ENCODE measurements at regions not wholly inside any gene's neighbourhood (a gene's known extent, or its start where the extent isn't known, plus 50 kb on each side); places are given as distances from the start of the nearest gene placed in this dataset.

DNA sequence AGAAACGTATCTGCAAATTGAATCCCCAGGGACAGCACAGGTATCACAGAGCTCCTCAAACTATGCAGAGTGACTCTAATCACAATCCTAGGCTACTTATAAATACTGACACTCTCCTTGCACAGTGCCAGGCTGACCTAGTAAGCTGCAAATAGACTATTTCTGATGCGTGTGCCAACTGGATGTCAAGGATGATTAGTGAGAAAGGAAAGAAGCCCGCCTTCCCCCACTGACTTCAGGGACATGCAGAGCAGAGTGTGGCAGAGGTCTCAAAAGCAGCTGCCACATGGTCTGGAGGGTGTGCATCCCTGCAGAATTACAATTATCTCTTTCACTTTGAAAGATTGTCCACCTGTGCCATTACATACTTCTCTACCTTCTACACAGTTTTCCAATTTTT, 235.6 kb downstream of the CPS1 start:
- H3K27me3 ChIP-seq (ENCODE audit: control insufficient read depth, insufficient read depth, low read length, poor library complexity, severe bottlenecking): no peaks in the 10 kb centered on the region
- H3K36me3 ChIP-seq (ENCODE audit: control insufficient read depth, insufficient read depth, low read length): no peaks in the 10 kb centered on the region
- no peak overlapping the region for H3K27ac ChIP-seq (ENCODE audit: insufficient read depth, low read depth, low read length, poor library complexity, severe bottlenecking)
- WGBS, 2 experiments: 92 to 95% methylated on average over 3 of the region's 3 CpGs
- H3K4me3 ChIP-seq (ENCODE audit: insufficient read depth, low read depth, low read length): no peak overlapping the region
- H3K4me1 ChIP-seq (ENCODE audit: control insufficient read depth, insufficient read depth, low read length): no peaks in the 10 kb centered on the region
- no peaks in the 10 kb centered on the region for H3K9me3 ChIP-seq (ENCODE audit: control insufficient read depth, low read length)

DNA sequence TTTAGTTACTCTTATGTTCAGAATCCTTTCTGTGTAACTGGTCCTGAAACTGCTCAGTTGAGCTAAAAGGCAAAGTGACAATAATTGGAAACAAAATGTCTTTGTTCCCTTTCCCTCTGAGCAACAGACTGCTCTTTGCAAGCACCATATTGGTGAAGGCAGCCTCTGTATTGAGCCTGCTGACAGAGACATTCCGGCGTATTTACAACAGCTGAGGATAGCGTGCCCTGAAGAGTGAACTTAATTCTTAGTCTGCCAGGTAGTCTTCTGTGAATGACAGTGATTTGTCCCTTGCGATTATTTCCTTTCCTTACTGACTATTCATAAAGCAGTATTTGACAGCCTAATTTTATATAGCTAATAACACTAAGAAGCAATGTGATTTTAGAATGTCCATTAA, 239.1 kb downstream of the CPS1 start:
- H3K27ac ChIP-seq (ENCODE audit: insufficient read depth, low read depth, low read length, poor library complexity, severe bottlenecking): no peak overlapping the region
- H3K4me1 ChIP-seq (ENCODE audit: control insufficient read depth, insufficient read depth, low read length): no peaks in the 10 kb centered on the region
- no peaks in the 10 kb centered on the region for H3K36me3 ChIP-seq (ENCODE audit: control insufficient read depth, insufficient read depth, low read length)
- 84 to 98% methylated on average over 3 to 4 of the region's 4 CpGs for WGBS, 2 experiments
- no peaks in the 10 kb centered on the region for H3K27me3 ChIP-seq (ENCODE audit: control insufficient read depth, insufficient read depth, low read length, poor library complexity, severe bottlenecking)
- H3K9me3 ChIP-seq (ENCODE audit: control insufficient read depth, low read length): no peaks in the 10 kb centered on the region
- no peak overlapping the region for H3K4me3 ChIP-seq (ENCODE audit: insufficient read depth, low read depth, low read length)

DNA sequence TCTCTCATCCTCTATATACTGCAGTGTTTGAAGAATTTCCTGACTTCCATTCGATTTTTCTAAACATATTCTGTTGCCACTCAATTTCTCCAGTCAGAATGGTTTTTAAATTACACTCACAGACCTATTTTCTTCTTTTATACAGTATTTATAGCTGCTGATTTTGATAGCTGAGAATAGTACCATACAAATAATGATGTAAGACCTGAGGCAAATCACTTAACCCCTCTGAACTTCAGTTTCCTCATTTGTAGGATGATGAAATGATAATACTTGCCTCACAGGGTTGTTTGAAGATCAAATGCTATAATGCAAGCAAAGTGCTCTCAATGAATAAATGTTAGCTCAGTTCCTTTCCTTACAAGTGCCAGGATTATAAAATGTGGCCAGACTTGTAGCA, 241.8 kb downstream of the CPS1 start:
- H3K36me3 ChIP-seq (ENCODE audit: control insufficient read depth, insufficient read depth, low read length): no peaks in the 10 kb centered on the region
- H3K27me3 ChIP-seq (ENCODE audit: control insufficient read depth, insufficient read depth, low read length, poor library complexity, severe bottlenecking): no peaks in the 10 kb centered on the region
- no peak overlapping the region for H3K4me3 ChIP-seq (ENCODE audit: insufficient read depth, low read depth, low read length)
- no peaks in the 10 kb centered on the region for H3K4me1 ChIP-seq (ENCODE audit: control insufficient read depth, insufficient read depth, low read length)
- H3K27ac ChIP-seq (ENCODE audit: insufficient read depth, low read depth, low read length, poor library complexity, severe bottlenecking): no peak overlapping the region
- WGBS, 2 experiments: 69 to 82% methylated on average over 1 of the region's 1 CpG
- H3K9me3 ChIP-seq (ENCODE audit: control insufficient read depth, low read length): no peaks in the 10 kb centered on the region

DNA sequence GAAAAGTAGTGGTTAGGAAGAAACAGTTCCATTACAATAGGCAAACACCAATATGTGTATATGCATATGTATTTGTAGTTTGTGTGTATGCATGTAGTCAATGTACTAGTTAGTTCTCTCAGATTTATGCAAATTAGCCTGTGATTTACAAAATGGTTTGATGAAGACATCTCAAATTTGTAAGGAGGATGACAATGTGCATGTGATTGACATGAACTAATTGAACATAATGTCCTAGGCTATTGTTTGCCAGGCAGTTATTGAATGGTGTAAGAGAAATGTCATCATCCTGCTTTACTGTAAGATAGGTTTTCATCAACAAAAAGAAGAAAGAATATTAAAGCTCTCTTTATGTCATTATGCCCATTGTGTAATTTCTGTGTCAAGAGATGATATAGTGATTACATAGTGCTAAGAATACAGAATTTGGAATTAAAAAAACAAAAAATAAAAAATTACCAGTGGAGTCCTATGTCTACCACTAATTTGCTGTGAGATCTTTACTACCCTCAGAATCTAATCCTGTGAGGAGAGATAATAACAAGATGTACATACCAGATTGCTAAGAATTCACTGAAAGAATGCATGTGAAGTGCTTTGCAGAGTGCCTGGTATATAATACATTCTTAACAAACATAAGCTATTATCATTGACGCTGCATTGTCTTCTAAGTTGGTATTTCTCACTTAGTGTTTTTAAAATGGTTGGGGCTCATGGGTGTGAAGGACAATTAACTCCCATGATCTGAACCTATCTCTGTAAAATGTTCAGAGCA, 258.0 kb downstream of the CPS1 start:
- Histone ChIP-seq H3K4me1 (ENCODE audit: control insufficient read depth, insufficient read depth, low read length) (no peaks in the 10 kb centered on the region), H3K9me3 (ENCODE audit: control insufficient read depth, low read length) (no peaks in the 10 kb centered on the region), H3K4me3 (ENCODE audit: insufficient read depth, low read depth, low read length) (no peak overlapping the region), H3K27ac (ENCODE audit: insufficient read depth, low read depth, low read length, poor library complexity, severe bottlenecking) (no peak overlapping the region), H3K36me3 (ENCODE audit: control insufficient read depth, insufficient read depth, low read length) (no peaks in the 10 kb centered on the region), H3K27me3 (ENCODE audit: control insufficient read depth, insufficient read depth, low read length, poor library complexity, severe bottlenecking) (no peaks in the 10 kb centered on the region)
- whole genome bisulfite sequencing, 2 experiments: 100% methylated on average over 1 of the region's 1 CpG; no CpG with 5 or more reads in 1 of the 2 experiments

DNA sequence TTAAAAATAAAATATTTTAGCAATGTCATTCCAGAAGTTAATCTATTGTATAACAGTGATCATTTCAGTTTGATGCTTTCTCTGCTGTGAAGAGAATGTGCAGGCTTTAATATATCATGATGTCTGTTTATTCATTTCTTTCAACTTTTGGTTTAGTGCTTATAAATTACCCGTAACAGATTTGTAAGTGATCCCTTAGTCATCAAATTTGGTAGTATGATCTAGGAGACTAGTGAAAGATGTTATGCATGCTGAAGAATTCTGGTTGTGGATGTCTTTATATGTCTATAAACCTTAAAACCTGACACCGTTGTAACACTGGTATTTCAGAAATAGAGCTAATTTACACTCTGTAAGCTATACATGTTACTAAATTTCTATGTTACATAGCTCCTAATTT, 260.4 kb downstream of the CPS1 start:
- no peaks in the 10 kb centered on the region for H3K36me3 ChIP-seq (ENCODE audit: control insufficient read depth, insufficient read depth, low read length)
- H3K4me1 ChIP-seq (ENCODE audit: control insufficient read depth, insufficient read depth, low read length): no peaks in the 10 kb centered on the region
- H3K27me3 ChIP-seq (ENCODE audit: control insufficient read depth, insufficient read depth, low read length, poor library complexity, severe bottlenecking): no peaks in the 10 kb centered on the region
- no peaks in the 10 kb centered on the region for H3K9me3 ChIP-seq (ENCODE audit: control insufficient read depth, low read length)
- no peak overlapping the region for H3K4me3 ChIP-seq (ENCODE audit: insufficient read depth, low read depth, low read length)
- H3K27ac ChIP-seq (ENCODE audit: insufficient read depth, low read depth, low read length, poor library complexity, severe bottlenecking): no peak overlapping the region
- 97 to 100% methylated on average over 1 to 2 of the region's 2 CpGs for WGBS, 2 experiments

DNA sequence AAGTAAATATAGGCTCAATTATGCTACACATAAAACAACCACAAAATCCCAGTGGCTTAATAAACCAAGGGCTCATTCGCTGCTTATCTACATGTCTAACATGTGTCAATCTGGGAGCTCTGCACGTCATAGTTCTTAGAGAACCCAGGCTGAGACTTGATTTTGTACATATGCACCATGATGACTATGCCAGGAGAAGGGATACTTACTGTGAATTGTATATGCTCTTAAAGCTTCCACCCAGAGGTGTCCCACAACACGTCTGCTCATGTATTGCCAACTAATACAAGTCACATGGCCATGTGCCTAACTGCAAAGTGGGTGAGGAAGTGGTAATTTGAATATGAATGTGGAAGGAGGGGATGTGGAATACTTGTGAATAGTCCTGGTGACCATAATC, 262.1 kb downstream of the CPS1 start:
- H3K4me3 ChIP-seq (ENCODE audit: insufficient read depth, low read depth, low read length): no peak overlapping the region
- H3K36me3 ChIP-seq (ENCODE audit: control insufficient read depth, insufficient read depth, low read length): no peaks in the 10 kb centered on the region
- H3K4me1 ChIP-seq (ENCODE audit: control insufficient read depth, insufficient read depth, low read length): no peaks in the 10 kb centered on the region
- 92 to 93% methylated on average over 3 of the region's 3 CpGs for WGBS, 2 experiments
- no peak overlapping the region for H3K27ac ChIP-seq (ENCODE audit: insufficient read depth, low read depth, low read length, poor library complexity, severe bottlenecking)
- H3K9me3 ChIP-seq (ENCODE audit: control insufficient read depth, low read length): no peaks in the 10 kb centered on the region
- H3K27me3 ChIP-seq (ENCODE audit: control insufficient read depth, insufficient read depth, low read length, poor library complexity, severe bottlenecking): no peaks in the 10 kb centered on the region

DNA sequence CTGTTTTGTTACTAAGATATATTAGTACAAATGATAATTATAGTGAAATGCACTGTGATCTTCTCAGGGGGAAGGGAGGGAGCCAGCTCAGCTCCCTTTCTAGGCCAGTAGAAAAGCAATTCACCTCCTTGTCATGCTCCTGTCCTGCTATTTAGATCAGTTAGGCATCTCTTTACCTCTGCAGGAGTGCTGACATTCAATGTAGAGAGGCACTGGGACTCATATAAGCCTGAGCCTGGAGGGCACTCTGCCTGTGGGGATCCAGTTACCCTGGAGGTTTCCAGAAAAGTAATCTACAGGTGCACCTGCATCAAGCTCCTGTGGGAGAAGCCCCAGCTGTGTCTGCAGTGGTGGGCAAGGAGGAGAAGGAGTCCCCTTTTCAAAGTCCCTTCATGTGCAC, 277.0 kb downstream of the CPS1 start:
- no peak overlapping the region for H3K4me3 ChIP-seq (ENCODE audit: insufficient read depth, low read depth, low read length)
- no peaks in the 10 kb centered on the region for H3K9me3 ChIP-seq (ENCODE audit: control insufficient read depth, low read length)
- no peaks in the 10 kb centered on the region for H3K4me1 ChIP-seq (ENCODE audit: control insufficient read depth, insufficient read depth, low read length)
- no peak overlapping the region for H3K27ac ChIP-seq (ENCODE audit: insufficient read depth, low read depth, low read length, poor library complexity, severe bottlenecking)
- H3K27me3 ChIP-seq (ENCODE audit: control insufficient read depth, insufficient read depth, low read length, poor library complexity, severe bottlenecking): no peaks in the 10 kb centered on the region
- no peaks in the 10 kb centered on the region for H3K36me3 ChIP-seq (ENCODE audit: control insufficient read depth, insufficient read depth, low read length)

DNA sequence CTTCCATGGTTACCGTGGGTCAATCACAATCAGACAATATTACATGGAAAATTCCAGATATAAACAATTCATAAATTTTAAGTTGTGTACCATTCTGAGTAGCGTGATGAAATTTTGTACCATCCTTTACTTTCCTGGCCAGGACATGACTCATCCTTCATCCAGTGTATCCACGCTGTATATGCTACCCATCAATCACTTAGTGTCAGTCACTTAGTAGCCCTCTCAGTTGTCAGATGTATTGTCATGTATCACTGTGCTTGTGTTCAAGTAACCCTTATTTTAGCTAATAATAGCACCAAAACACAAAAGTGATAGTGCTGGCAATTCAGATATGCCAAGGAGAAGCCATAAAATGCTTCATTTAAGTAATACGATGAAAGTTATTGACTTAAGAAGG, 282.6 kb downstream of the CPS1 start:
- Histone ChIP-seq H3K27me3 (ENCODE audit: control insufficient read depth, insufficient read depth, low read length, poor library complexity, severe bottlenecking) (no peaks in the 10 kb centered on the region), H3K4me3 (ENCODE audit: insufficient read depth, low read depth, low read length) (no peak overlapping the region)
- WGBS, 2 experiments: 86 to 97% methylated on average over 4 of the region's 4 CpGs

DNA sequence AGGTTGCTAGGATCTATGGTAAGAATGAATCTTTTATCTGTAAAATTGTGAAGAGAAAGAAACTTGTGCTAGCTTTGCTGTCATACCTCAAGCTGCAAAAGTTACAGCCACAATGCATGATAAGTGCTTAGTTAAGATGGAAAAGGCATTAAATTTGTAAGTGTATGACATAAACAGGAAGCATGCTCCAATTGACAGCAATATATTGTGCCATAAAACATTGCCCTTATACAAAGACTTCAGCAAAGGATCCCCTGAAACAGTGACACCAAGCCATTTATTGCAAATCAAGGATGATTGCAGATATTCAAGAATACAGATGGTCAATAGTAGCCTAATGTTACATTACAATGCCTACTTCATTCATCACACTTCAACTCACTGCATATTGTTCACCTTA, 283.1 kb downstream of the CPS1 start:
- Histone ChIP-seq H3K4me3 (ENCODE audit: insufficient read depth, low read depth, low read length) (no peak overlapping the region), H3K27ac (ENCODE audit: insufficient read depth, low read depth, low read length, poor library complexity, severe bottlenecking) (no peak overlapping the region), H3K36me3 (ENCODE audit: control insufficient read depth, insufficient read depth, low read length) (no peaks in the 10 kb centered on the region), H3K27me3 (ENCODE audit: control insufficient read depth, insufficient read depth, low read length, poor library complexity, severe bottlenecking) (no peaks in the 10 kb centered on the region), H3K9me3 (ENCODE audit: control insufficient read depth, low read length) (no peaks in the 10 kb centered on the region), H3K4me1 (ENCODE audit: control insufficient read depth, insufficient read depth, low read length) (no peaks in the 10 kb centered on the region)

More for the DNA sequence above, 282.6 kb downstream of the CPS1 start:
- no peaks in the 10 kb centered on the region for H3K9me3 ChIP-seq (ENCODE audit: control insufficient read depth, low read length)
- H3K27ac ChIP-seq (ENCODE audit: insufficient read depth, low read depth, low read length, poor library complexity, severe bottlenecking): no peak overlapping the region
- no peaks in the 10 kb centered on the region for H3K36me3 ChIP-seq (ENCODE audit: control insufficient read depth, insufficient read depth, low read length)
- no peaks in the 10 kb centered on the region for H3K4me1 ChIP-seq (ENCODE audit: control insufficient read depth, insufficient read depth, low read length)

DNA sequence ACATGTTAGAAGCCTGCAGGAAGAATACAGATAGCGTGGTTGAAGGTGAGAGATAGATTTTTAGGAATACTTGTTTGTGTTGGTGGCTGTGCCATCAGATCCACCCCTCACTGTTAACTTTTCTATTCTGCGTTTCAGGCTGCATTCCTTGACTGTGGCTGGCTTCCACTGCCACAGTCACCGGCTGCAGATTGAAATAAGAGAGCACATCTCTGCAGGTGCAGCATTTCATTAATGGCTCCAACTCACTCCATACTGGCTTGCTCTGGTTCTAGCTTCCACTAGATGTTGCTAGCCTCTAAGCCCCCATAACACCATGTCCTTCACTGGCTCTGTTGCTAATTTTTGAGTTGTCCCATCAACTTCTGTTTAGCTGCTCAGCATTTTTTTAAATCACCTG, 286.5 kb downstream of the CPS1 start:
- H3K27me3 ChIP-seq (ENCODE audit: control insufficient read depth, insufficient read depth, low read length, poor library complexity, severe bottlenecking): no peaks in the 10 kb centered on the region
- no peak overlapping the region for H3K27ac ChIP-seq (ENCODE audit: insufficient read depth, low read depth, low read length, poor library complexity, severe bottlenecking)
- whole genome bisulfite sequencing, 2 experiments: 67 to 68% methylated on average over 3 of the region's 3 CpGs
- H3K36me3 ChIP-seq (ENCODE audit: control insufficient read depth, insufficient read depth, low read length): no peaks in the 10 kb centered on the region
- H3K4me1 ChIP-seq (ENCODE audit: control insufficient read depth, insufficient read depth, low read length): no peaks in the 10 kb centered on the region
- no peaks in the 10 kb centered on the region for H3K9me3 ChIP-seq (ENCODE audit: control insufficient read depth, low read length)
- no peak overlapping the region for H3K4me3 ChIP-seq (ENCODE audit: insufficient read depth, low read depth, low read length)

DNA sequence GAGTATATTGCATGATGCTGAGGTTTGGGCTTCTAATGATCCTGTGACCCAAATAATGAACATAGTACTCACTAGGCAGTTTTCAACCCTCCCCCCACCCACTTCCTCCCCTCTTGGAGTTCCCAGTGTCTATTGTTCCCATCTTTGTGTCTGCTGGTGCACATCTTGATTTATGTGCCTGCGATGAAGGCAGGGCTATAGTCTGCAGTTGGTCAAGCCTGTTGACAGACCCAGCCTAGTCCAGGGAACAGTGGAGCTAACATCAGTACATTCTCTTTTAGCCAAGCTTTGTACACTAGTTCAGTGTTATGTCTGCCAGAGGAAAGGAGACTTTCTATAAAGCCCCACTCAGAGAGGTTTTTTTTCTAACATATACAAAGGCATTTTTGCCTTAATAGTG, 287.6 kb downstream of the CPS1 start:
- no peak overlapping the region for H3K27ac ChIP-seq (ENCODE audit: insufficient read depth, low read depth, low read length, poor library complexity, severe bottlenecking)
- no peak overlapping the region for H3K4me3 ChIP-seq (ENCODE audit: insufficient read depth, low read depth, low read length)
- 92 to 95% methylated on average over 1 of the region's 1 CpG for WGBS, 2 experiments
- H3K27me3 ChIP-seq (ENCODE audit: control insufficient read depth, insufficient read depth, low read length, poor library complexity, severe bottlenecking): no peaks in the 10 kb centered on the region
- H3K4me1 ChIP-seq (ENCODE audit: control insufficient read depth, insufficient read depth, low read length): no peaks in the 10 kb centered on the region
- H3K9me3 ChIP-seq (ENCODE audit: control insufficient read depth, low read length): no peaks in the 10 kb centered on the region
- no peaks in the 10 kb centered on the region for H3K36me3 ChIP-seq (ENCODE audit: control insufficient read depth, insufficient read depth, low read length)
